Bronchial epithelial cell (primary cell): ENCODE measurements at regions not wholly inside any gene's neighbourhood (a gene's known extent, or its start where the extent isn't known, plus 50 kb on each side); places are given as distances from the start of the nearest gene placed in this dataset.

ENCODE experiments used
- DNase-seq: peaks from one replicate; pipeline ENCODE4 v3.0.0-alpha.2; 2010; ENCODE audit warnings: low read depth
- FAIRE-seq: peaks from 2 replicates; lab custom pipeline; 2011; peaks lifted over from hg19 to GRCh38; lab: Jason Lieb, UNC
- H3K27me3 ChIP-seq: 2 replicates; pipeline ENCODE4 v1.5.1; 2011; ENCODE audit warnings: low read length; ENCODE audit not compliant: control insufficient read depth, insufficient read depth
- H3K36me3 ChIP-seq: 2 replicates; pipeline ENCODE4 v1.5.1; 2011; ENCODE audit warnings: low read length; ENCODE audit not compliant: control insufficient read depth, insufficient read depth
- H3K4me3 ChIP-seq: 2 replicates; pipeline ENCODE4 v1.5.1; 2011; ENCODE audit warnings: mild to moderate bottlenecking, low read depth, low read length, control low read depth
- TF ChIP-seq, protein P1 (sequence below): IDR thresholded peaks from 2 replicates; pipeline ENCODE4 v1.5.1; 2011; ENCODE audit warnings: mild to moderate bottlenecking, moderate library complexity, low read length, control low read depth, inconsistent platforms; ENCODE audit not compliant: insufficient read depth, severe bottlenecking

DNA sequence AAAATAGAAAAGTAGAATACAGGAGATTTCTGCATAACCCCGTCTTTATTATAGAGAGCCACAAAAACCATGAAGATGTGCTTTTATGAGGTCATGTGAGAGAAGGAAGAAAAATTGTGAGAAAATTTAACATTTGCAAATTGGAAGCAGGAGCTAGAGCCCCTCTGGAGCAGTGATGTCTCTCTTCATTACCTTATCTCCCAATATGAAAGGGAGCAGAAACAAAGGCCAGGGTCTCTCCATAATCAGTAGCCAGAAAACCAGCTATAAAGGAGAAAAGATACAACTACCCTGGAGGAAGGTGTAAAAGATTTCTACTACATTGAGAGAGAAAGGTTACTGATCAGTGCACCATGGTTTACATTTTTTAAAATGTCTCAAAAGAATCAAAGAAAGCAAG, 53.2 kb upstream of the ITGA1 start:
- no peak overlapping the region for H3K4me3 ChIP-seq
- H3K36me3 ChIP-seq, result no peaks in the 10 kb centered on the region
- FAIRE-seq, result no peak
- no peaks in the 10 kb centered on the region for H3K27me3 ChIP-seq
- DNase-seq, result no peak
- TF ChIP-seq, protein P1, sequence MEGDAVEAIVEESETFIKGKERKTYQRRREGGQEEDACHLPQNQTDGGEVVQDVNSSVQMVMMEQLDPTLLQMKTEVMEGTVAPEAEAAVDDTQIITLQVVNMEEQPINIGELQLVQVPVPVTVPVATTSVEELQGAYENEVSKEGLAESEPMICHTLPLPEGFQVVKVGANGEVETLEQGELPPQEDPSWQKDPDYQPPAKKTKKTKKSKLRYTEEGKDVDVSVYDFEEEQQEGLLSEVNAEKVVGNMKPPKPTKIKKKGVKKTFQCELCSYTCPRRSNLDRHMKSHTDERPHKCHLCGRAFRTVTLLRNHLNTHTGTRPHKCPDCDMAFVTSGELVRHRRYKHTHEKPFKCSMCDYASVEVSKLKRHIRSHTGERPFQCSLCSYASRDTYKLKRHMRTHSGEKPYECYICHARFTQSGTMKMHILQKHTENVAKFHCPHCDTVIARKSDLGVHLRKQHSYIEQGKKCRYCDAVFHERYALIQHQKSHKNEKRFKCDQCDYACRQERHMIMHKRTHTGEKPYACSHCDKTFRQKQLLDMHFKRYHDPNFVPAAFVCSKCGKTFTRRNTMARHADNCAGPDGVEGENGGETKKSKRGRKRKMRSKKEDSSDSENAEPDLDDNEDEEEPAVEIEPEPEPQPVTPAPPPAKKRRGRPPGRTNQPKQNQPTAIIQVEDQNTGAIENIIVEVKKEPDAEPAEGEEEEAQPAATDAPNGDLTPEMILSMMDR, result no peak

- Histone ChIP-seq H3K36me3 (no peaks in the 10 kb centered on the region), H3K27me3 (no peaks in the 10 kb centered on the region), H3K4me3 (no peak overlapping the region)
- no peak for DNase-seq
- TF ChIP-seq, protein P1, result no peak
- no peak for FAIRE-seq
These were observed 52.6 kb upstream of the ITGA1 start for GRCh38 chr5:52735139-52735538.
